DMS53 (cell line): ENCODE measurements at regions not wholly inside any gene's neighbourhood (a gene's known extent, or its start where the extent isn't known, plus 50 kb on each side); places are given as distances from the start of the nearest gene placed in this dataset.

Experiments used
- DNase-seq: peaks from one replicate; lab custom pipeline; 2025; lab: John Stamatoyannopoulos, UW

- no peak for DNase-seq
Measured at GRCh38 chr1:239997160-239997514, 94.5 kb upstream of the FMN2 start.

- DNase-seq: peak; percentile 29
Measured at GRCh38 chr1:239997515-239998311, 94.0 kb upstream of the FMN2 start.

GRCh38 chr1:239998312-239998649 is 93.4 kb upstream of the FMN2 start:
- DNase-seq: no peak

GRCh38 chr1:239999170-239999569 is 92.5 kb upstream of the FMN2 start:
- DNase-seq: peak; percentile 96

- peak; percentile 25 for DNase-seq
Measured at GRCh38 chr1:240000634-240001033, 91.0 kb upstream of the FMN2 start.

- no peak for DNase-seq
Measured at GRCh38 chr1:240001177-240001740, 90.4 kb upstream of the FMN2 start.

GRCh38 chr1:240004086-240004749 is 87.5 kb upstream of the FMN2 start:
- peak; percentile 64 for DNase-seq

- DNase-seq: no peak
Measured at GRCh38 chr1:240005997-240006650, 85.6 kb upstream of the FMN2 start.

- no peak for DNase-seq
Measured at GRCh38 chr1:240008298-240008697, 83.4 kb upstream of the FMN2 start.

- no peak for DNase-seq
Measured at GRCh38 chr1:240014051-240014450, 77.6 kb upstream of the FMN2 start.

- no peak for DNase-seq
Measured at GRCh38 chr1:240018617-240019016, 73.1 kb upstream of the FMN2 start.

- no peak for DNase-seq
Measured at GRCh38 chr1:240019524-240019923, 72.2 kb upstream of the FMN2 start.

GRCh38 chr1:240020871-240021270 is 70.8 kb upstream of the FMN2 start:
- no peak for DNase-seq

GRCh38 chr1:240021709-240022108 is 70.0 kb upstream of the FMN2 start:
- DNase-seq: no peak

- peak; percentile 81 for DNase-seq
Measured at GRCh38 chr1:240027059-240027462, 64.6 kb upstream of the FMN2 start.

- DNase-seq: no peak
Measured at GRCh38 chr1:240029418-240029817, 62.3 kb upstream of the FMN2 start.

- no peak for DNase-seq
Measured at GRCh38 chr1:240030236-240030635, 61.4 kb upstream of the FMN2 start.

- DNase-seq: no peak
Measured at GRCh38 chr1:240031009-240031408, 60.7 kb upstream of the FMN2 start.

GRCh38 chr1:240031414-240031813 is 60.3 kb upstream of the FMN2 start:
- no peak for DNase-seq

- no peak for DNase-seq
Measured at GRCh38 chr1:240033406-240033805, 58.3 kb upstream of the FMN2 start.

GRCh38 chr1:240036526-240036925 is 55.2 kb upstream of the FMN2 start:
- no peak for DNase-seq
